ENCODE measurements at regions not wholly inside any gene's neighbourhood (a gene's known extent, or its start where the extent isn't known, plus 50 kb on each side); places are given as distances from the start of the nearest gene placed in this dataset.

DNA sequence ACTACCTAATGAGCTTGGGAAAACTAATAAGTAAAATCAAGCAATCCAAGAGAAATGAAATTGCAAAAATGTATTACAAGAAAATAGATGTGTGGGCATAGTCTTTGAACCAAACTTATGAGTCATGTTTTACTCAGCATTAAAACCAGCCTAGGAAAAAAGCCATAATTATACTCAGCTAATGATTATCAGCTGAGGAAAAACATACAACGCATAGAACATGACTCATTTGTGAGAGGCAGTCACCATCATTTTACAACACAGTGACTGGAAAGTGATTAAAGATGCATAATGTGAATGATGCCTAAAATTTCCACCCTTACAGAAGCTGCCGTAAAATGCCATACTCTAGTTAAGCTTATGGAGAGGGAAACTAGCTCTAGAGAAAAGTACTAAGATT lies 238.0 kb upstream of the EOMES start:
- TF ChIP-seq, protein P1, sequence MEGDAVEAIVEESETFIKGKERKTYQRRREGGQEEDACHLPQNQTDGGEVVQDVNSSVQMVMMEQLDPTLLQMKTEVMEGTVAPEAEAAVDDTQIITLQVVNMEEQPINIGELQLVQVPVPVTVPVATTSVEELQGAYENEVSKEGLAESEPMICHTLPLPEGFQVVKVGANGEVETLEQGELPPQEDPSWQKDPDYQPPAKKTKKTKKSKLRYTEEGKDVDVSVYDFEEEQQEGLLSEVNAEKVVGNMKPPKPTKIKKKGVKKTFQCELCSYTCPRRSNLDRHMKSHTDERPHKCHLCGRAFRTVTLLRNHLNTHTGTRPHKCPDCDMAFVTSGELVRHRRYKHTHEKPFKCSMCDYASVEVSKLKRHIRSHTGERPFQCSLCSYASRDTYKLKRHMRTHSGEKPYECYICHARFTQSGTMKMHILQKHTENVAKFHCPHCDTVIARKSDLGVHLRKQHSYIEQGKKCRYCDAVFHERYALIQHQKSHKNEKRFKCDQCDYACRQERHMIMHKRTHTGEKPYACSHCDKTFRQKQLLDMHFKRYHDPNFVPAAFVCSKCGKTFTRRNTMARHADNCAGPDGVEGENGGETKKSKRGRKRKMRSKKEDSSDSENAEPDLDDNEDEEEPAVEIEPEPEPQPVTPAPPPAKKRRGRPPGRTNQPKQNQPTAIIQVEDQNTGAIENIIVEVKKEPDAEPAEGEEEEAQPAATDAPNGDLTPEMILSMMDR (IDR thresholded peaks at IDR 0.05; ENCODE audit: insufficient read depth, low read length) = no peak
- H3K4me3 ChIP-seq (ENCODE audit: low read depth, low read length) = no peak overlapping the region
- peak; percentile 55 for DNase-seq (ENCODE audit: low read depth)

DNA sequence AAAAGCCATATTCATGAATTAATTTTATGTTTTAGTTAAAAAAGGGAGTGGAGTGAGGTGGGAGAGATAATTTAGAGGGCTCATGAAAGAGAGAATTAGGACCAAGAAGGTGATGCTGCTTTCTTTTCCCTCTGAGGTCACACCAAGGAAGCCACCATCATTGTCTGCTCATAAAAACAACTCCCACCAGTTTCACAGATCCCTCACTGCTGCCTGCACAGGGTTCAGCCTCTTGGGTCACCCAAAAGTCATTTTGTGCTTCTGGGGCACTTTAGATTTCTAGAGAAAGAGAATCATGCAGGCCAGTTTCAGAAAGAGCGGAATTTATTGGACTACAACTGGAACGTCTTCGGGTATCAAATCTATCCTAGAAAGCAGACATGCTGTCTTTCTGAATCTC lies 241.4 kb upstream of the EOMES start:
- DNase-seq (ENCODE audit: low read depth) = no peak

DNA sequence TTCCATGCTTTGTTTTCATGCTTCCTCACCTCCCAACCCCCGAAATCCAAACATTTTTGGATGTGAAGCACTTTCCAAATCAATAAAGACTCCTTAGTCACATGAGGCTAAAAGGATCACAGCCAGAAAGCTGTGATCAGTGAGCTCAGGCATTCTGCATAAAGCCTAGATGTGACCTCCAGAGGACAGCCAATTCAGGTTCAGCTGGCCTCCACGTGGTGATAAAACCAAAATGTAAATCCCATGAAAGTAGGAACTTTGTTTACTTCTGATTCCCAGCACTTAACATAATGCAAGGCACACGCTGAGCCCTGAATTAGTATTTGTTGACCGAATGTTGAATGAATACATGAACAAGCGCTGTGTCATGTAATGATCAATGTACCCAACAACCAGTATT lies 249.5 kb upstream of the EOMES start:
- TF ChIP-seq, protein P1 (IDR thresholded peaks at IDR 0.05; ENCODE audit: insufficient read depth, low read length) = no peak
- H3K4me3 ChIP-seq (ENCODE audit: low read depth, low read length) = no peak overlapping the region
- no peak for DNase-seq (ENCODE audit: low read depth)

More for the DNA sequence above, 241.4 kb upstream of the EOMES start:
- H3K4me3 ChIP-seq (ENCODE audit: low read depth, low read length) = no peak overlapping the region
- TF ChIP-seq, protein P1 (IDR thresholded peaks at IDR 0.05; ENCODE audit: insufficient read depth, low read length) = no peak

DNA sequence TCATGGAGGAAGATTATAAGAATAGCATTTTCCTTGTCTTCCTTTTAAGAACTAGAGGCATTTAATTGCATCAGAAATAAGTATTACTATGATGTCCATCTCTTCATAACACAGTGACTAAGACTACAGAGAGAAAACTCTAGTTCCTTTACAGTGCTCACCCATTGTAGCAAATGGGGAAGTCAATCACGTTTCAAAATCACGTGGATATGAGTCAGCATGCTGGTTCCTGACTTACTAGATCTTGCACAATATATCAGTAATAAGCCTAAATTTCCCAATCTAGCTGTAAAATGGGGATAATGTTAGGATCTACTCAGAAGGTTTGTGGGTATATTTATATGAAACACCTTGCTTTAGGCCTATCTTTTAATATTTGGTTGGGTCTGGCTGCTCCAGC lies 254.8 kb upstream of the EOMES start:
- H3K4me3 ChIP-seq (ENCODE audit: low read depth, low read length) = no peak overlapping the region
- DNase-seq (ENCODE audit: low read depth) = peak; percentile 64
- TF ChIP-seq, protein P1 (IDR thresholded peaks at IDR 0.05; ENCODE audit: insufficient read depth, low read length) = no peak

DNA sequence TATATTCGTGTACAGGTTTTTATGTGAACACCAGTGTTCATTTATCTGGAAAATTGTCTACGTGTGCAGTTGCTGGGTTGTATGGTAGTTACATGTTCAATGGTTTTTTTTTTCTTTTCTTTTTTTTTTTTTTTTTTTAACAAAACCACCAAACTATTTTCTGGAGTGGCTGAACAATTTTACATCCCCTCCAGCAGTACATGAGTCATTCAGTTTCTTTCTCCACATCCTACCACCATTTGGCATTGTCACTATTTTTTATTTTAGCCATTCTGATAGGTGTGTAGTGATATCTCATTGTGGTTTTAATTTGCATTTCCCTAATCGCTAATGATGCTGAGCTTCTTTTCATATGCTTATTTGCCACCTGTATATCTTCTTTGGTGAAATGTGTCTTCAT lies 256.3 kb upstream of the EOMES start:
- DNase-seq (ENCODE audit: low read depth) = peak; percentile 7

DNA sequence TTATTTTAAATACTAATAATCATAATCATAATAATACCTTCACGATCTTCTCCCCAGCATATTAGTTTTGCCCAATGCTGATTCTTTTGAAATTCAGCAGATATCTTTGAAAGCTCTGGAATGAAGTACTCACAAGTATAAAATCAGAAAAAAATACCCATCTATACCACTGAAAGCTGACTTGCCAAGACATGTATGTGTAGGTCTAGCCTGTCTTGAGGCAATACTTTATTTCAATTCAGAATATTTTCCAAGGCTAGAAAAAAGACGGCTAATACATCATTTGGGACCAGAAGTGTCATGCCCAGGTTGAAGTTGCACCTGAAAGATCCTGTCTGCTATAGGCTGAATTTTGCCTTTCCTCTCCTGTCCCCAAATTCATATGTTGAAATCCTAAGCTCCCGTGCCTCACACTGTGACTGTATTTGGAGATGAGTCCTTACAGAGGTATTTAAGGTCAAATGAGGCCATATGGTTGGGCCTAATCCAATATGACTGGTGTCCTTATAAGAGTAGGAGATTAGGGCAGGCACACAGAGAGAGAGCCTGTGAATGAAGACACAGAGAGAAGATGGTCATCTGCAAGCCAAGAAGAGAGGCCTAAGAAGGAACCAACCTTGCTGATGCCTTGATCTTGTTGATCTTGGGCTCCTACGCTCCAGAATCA lies 255.9 kb upstream of the CMC1 start:
- peak; percentile 15 for DNase-seq (ENCODE audit: low read depth)
- H3K4me3 ChIP-seq (ENCODE audit: low read depth, low read length) = no peak overlapping the region
- TF ChIP-seq, protein P1 (IDR thresholded peaks at IDR 0.05; ENCODE audit: insufficient read depth, low read length) = no peak

More for the DNA sequence above, 256.3 kb upstream of the EOMES start:
- TF ChIP-seq, protein P1 (IDR thresholded peaks at IDR 0.05; ENCODE audit: insufficient read depth, low read length) = no peak
- no peak overlapping the region for H3K4me3 ChIP-seq (ENCODE audit: low read depth, low read length)
